ENCODE measurements at regions not wholly inside any gene's neighbourhood (a gene's known extent, or its start where the extent isn't known, plus 50 kb on each side); places are given as distances from the start of the nearest gene placed in this dataset.

GRCh38 chr3:152192936-152193672 lies 75.6 kb upstream of the MBNL1 start:
- no peaks in the 10 kb centered on the region for H3K9me3 ChIP-seq
- peak overlapping the region in 6 of 8 donors; percentile 7 to 67 (median 31) for H3K4me3 ChIP-seq
- no peaks in the 10 kb centered on the region for H3K27me3 ChIP-seq (replicated peaks in 1 of 7)
- peaks cover 8 to 89% (median 54%) of the 10 kb centered on the region in 6 donors for H3K4me1 ChIP-seq
- 49 to 67% (median 61%) methylated on average over 5 of the region's 5 CpGs for WGBS, 5 donors
- TF ChIP-seq POLR2AphosphoS5 (IDR thresholded peaks at IDR 0.05) (no peak), POLR2A (IDR thresholded peaks at IDR 0.05) (no peak), CTCF (IDR thresholded peaks at IDR 0.05 in 8 of 11, conservative IDR thresholded peaks at IDR 0.05 in 3 of 11) (no peak)
- peak overlapping the region; percentile 31 to 92 (median 78) for H3K27ac ChIP-seq
- H3K36me3 ChIP-seq = no peaks in the 10 kb centered on the region
- no peak for DNase-seq
- intact Hi-C loops (cut with DNase I; ENCODE audit: low total_unique reads) = no loop called here

- intact Hi-C loops (cut with DNase I; ENCODE audit: low total_unique reads) = no loop called here
- TF ChIP-seq POLR2AphosphoS5 (IDR thresholded peaks at IDR 0.05) (no peak), CTCF (IDR thresholded peaks at IDR 0.05 in 8 of 11, conservative IDR thresholded peaks at IDR 0.05 in 3 of 11) (no peak), POLR2A (IDR thresholded peaks at IDR 0.05) (no peak)
- Histone ChIP-seq H3K4me1 (peaks cover 11 to 89% (median 60%) of the 10 kb centered on the region in 6 donors), H3K27ac (peak overlapping the region; percentile 18 to 92 (median 78)), H3K27me3 (replicated peaks in 1 of 7) (no peaks in the 10 kb centered on the region), H3K36me3 (no peaks in the 10 kb centered on the region), H3K9me3 (no peaks in the 10 kb centered on the region), H3K4me3 (peak overlapping the region in 7 of 8 donors; percentile 7 to 67 (median 30))
- DNase-seq = peak; percentile 74
- 48 to 54% (median 50%) methylated on average over 16 of the region's 16 CpGs for WGBS, 5 donors
Observed at GRCh38 chr3:152193673-152194267, 75.0 kb upstream of the MBNL1 start.

- no peak for TF ChIP-seq POLR2AphosphoS5 (IDR thresholded peaks at IDR 0.05)
- no peak for TF ChIP-seq CTCF (IDR thresholded peaks at IDR 0.05 in 8 of 11, conservative IDR thresholded peaks at IDR 0.05 in 3 of 11)
- TF ChIP-seq POLR2A (IDR thresholded peaks at IDR 0.05) = no peak
- Histone ChIP-seq H3K4me3 (no peak overlapping the region), H3K36me3 (no peaks in the 10 kb centered on the region), H3K9me3 (no peaks in the 10 kb centered on the region), H3K27me3 (replicated peaks in 1 of 7) (no peaks in the 10 kb centered on the region), H3K4me1 (peaks cover 14 to 94% (median 72%) of the 10 kb centered on the region in 6 donors), H3K27ac (peak overlapping the region in 6 of 8 donors; percentile 25 to 92 (median 88))
- 74 to 90% (median 83%) methylated on average over 3 of the region's 3 CpGs for WGBS, 5 donors
- intact Hi-C loops (cut with DNase I; ENCODE audit: low total_unique reads) = no loop called here
- no peak for DNase-seq
Observed at GRCh38 chr3:152195206-152195605, 73.5 kb upstream of the MBNL1 start.

GRCh38 chr3:152196782-152197181 lies 71.9 kb upstream of the MBNL1 start:
- peaks cover 19 to 100% (median 87%) of the 10 kb centered on the region in 6 donors for H3K4me1 ChIP-seq
- 8 to 27% (median 14%) methylated on average over 2 of the region's 2 CpGs for WGBS, 5 donors
- no peaks in the 10 kb centered on the region for H3K9me3 ChIP-seq
- H3K36me3 ChIP-seq = no peaks in the 10 kb centered on the region
- peak overlapping the region in 2 of 8 donors; percentile 2 to 24 for H3K4me3 ChIP-seq
- intact Hi-C loops (cut with DNase I; ENCODE audit: low total_unique reads) = no loop called here
- TF ChIP-seq POLR2A (IDR thresholded peaks at IDR 0.05) (no peak), CTCF (IDR thresholded peaks at IDR 0.05 in 8 of 11, conservative IDR thresholded peaks at IDR 0.05 in 3 of 11) (no peak), POLR2AphosphoS5 (IDR thresholded peaks at IDR 0.05) (no peak)
- no peak for DNase-seq
- H3K27ac ChIP-seq = peak overlapping the region; percentile 71 to 92 (median 86)
- no peaks in the 10 kb centered on the region for H3K27me3 ChIP-seq (replicated peaks in 1 of 7)
